Urinary bladder (tissue), 3 donors: ENCODE measurements at regions not wholly inside any gene's neighbourhood (a gene's known extent, or its start where the extent isn't known, plus 50 kb on each side); places are given as distances from the start of the nearest gene placed in this dataset.

Experiments used
- DNase-seq: peaks from one replicate; pipeline ENCODE4 v3.0.0-alpha.2; 2015; ENCODE audit errors: extremely low spot score
- H3K27ac ChIP-seq: one replicate; pipeline ENCODE4 v1.5.1; 2013; ENCODE audit warnings: low read depth, mild to moderate bottlenecking, moderate library complexity
- H3K36me3 ChIP-seq: one replicate; pipeline ENCODE4 v1.6.1; 2013; ENCODE audit warnings: mild to moderate bottlenecking, moderate library complexity; ENCODE audit not compliant: insufficient read depth
- H3K4me1 ChIP-seq: one replicate; pipeline ENCODE4 v1.6.1; 2013; ENCODE audit warnings: mild to moderate bottlenecking, moderate library complexity; ENCODE audit not compliant: insufficient read depth
- H3K4me3 ChIP-seq: one replicate; pipeline ENCODE4 v1.5.1; 2013; ENCODE audit warnings: low read depth, low read length
- WGBS: extraction: QIAGEN DNeasy Blood & Tissue Kit; methylation state at CpG from one replicate; pipeline ENCODE4 v1.1.7; 2013; 5-methylcytosine and 5-hydroxymethylcytosine counted together
- donor health status: healthy with polysubstance abuse.
- donor health status: healthy.

DNA sequence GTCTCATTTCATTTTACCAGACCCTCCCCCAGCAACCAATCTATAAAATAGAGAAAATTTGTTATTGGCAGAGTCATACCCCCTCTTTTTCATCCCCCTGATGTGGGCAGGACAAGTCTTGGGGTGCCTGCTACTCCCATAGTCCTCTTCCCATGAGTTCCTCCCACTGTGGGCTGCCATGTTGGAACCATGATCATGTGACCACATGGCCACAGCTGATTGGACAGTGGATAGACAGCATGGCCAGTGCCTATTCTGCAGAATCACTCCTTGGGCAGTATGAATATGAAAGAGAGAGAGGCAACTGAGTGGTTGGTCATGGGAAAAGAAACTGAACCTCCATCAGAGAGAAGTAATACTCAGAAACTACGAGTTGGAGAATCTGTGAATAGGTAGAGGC is 84.9 kb downstream of the PDCL3 start:
- 94% methylated on average over 1 of the region's 1 CpG for WGBS

GRCh38 chr2:100650151-100650550 is 87.4 kb downstream of the PDCL3 start:
- Histone ChIP-seq H3K4me3 (no peak overlapping the region), H3K27ac (no peak overlapping the region), H3K36me3 (no peaks in the 10 kb centered on the region), H3K4me1 (no peaks in the 10 kb centered on the region)
- no peak for DNase-seq
- 80% methylated on average over 3 of the region's 3 CpGs for WGBS

More for the DNA sequence above, 84.9 kb downstream of the PDCL3 start:
- Histone ChIP-seq H3K36me3 (no peaks in the 10 kb centered on the region), H3K27ac (no peak overlapping the region), H3K4me3 (no peak overlapping the region), H3K4me1 (no peaks in the 10 kb centered on the region)
- no peak for DNase-seq

DNA sequence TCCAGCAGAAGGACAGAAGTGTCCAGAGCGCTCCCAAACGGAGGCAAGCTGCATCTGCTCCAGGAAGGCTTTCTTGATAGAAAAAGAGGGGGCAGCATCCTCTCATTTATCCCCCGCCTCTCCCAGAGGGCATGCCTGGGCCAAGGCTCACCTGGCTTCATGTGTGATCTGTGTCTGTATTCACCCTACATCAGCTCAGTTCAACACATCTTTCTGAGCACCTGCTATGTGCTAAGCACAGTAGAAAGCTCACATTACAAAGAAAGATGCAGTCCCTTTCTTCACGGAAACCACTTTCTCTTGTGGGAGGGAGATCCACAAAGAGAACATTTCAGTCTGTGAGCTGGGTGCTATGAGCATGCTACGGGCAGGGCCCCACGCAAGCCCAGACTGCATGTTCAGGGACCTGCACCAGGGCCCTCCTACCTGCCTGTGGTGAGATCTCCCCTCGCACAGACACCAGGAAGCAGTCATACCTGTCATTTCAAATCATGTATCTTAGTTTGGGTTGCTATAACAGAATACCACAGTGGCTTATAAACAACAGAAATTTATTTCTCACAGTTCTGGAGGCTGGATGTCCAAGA is 90.7 kb downstream of the PDCL3 start:
- 89% methylated on average over 7 of the region's 7 CpGs for WGBS
- no peaks in the 10 kb centered on the region for H3K36me3 ChIP-seq
- no peak overlapping the region for H3K27ac ChIP-seq
- DNase-seq = no peak
- no peaks in the 10 kb centered on the region for H3K4me1 ChIP-seq
- H3K4me3 ChIP-seq = no peak overlapping the region

- no peak overlapping the region for H3K4me3 ChIP-seq
- H3K27ac ChIP-seq = no peak overlapping the region
- no peak for DNase-seq
- no peaks in the 10 kb centered on the region for H3K4me1 ChIP-seq
- no peaks in the 10 kb centered on the region for H3K36me3 ChIP-seq
- 94% methylated on average over 7 of the region's 7 CpGs for WGBS
Observed at GRCh38 chr2:100654611-100655010, 91.8 kb downstream of the PDCL3 start.

DNA sequence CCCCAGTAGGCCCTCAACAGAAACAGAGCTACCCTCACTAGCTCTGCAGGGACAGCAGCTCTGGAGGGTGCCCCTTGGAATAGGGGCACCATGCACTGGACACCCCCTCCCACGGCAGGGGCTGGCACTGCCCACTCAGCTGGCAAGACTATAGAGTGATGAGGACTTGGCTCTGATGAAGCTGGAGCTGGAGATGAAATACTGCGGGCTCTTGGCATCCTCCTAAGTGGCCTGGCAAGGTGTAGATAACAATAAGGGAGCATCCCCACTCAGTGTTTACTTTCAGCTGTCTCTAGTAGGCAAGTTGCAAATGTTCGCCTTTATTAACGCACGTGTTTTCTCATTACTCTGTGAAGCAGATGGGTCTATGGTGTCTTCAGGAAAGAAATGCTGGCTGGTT is 92.7 kb downstream of the PDCL3 start:
- Histone ChIP-seq H3K27ac (no peak overlapping the region), H3K4me1 (no peaks in the 10 kb centered on the region), H3K36me3 (no peaks in the 10 kb centered on the region), H3K4me3 (no peak overlapping the region)
- no peak for DNase-seq
- WGBS = 70% methylated on average over 5 of the region's 5 CpGs

DNA sequence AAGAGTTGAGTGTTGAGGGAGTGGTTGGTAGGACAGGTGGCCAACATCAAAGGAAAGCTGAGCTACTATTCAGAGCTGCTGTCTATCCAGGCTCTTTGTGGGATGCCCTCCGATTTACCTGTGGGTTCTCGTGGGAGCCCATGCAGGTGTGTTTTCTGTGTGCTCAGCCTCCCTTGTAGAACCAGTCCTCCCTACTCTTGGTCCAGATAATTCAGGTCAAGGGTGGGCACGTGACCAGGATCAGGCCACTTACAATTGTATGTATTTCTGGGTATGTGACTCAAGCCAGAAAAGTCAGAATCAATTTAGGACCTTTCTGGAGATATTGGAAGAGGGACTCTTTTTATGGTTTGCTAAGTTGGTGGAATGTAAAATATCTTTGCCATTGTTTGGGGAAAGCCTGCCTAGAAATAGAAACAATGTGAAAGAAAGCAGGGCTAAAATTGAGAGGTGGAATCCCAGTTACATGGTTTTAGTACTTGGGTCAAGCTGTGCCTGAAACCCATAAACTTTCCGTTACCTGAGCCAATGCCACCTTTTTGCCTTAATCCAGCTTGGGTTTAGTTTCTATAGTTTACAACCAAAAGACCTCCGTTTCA is 93.2 kb downstream of the PDCL3 start:
- Histone ChIP-seq H3K4me3 (no peak overlapping the region), H3K27ac (no peak overlapping the region), H3K4me1 (no peaks in the 10 kb centered on the region), H3K36me3 (no peaks in the 10 kb centered on the region)
- no peak for DNase-seq
- WGBS = 86% methylated on average over 5 of the region's 5 CpGs

DNA sequence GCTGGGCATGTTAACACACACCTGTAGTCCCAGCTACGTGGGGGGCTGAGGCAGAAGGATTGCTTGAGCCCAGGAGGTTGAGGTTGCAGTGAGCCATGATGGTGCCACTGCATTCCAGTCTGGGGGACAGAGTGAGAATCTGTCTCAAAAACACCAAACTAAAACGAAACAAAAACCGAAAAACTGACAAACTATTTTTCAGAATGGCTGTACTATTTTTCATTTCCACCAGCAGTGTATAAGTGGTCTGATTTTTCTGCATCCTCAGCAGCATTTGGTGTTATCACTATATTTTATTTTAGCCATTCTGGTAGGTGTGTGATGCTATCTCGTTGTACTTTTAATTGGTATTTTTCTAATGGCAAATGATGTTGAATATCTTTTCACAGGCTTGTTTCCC is 95.2 kb downstream of the PDCL3 start:
- Histone ChIP-seq H3K36me3 (no peaks in the 10 kb centered on the region), H3K4me1 (no peaks in the 10 kb centered on the region), H3K27ac (no peak overlapping the region), H3K4me3 (no peak overlapping the region)
- 91% methylated on average over 4 of the region's 4 CpGs for WGBS
- no peak for DNase-seq

DNA sequence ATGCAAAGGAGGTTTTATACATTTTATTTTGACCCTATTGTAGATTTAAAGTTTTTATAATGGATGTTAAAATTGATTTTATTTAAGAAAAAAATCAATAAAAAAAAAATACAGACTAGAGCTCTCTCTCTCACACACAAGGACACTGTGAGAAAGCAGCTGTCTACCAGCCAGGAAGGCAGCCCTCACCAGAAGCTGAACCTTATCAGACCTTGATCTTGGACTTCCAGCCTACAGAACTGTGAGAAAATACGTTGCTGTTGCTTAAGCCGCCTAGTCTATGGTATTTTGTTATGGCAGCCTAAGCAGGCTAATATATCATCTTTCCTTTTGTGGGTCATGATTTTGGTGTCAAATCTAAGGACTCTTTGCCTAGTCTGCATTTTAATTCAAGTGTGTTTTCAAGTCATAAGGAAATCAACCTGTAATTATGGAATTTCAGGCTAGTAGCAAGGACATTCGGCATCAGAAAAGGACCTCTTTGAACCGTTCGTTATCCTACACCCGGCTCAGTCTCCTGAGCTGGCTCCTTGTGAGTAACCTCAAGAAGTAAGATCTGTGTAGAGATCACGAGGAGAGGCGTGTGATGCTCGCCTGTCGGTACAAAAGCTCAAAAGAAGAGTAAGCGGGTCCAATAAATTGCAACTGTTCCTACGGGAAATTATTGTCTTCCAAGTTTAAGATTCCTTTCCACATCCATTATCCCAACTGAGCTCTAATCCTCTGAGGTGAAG is 98.2 kb downstream of the PDCL3 start:
- Histone ChIP-seq H3K36me3 (no peaks in the 10 kb centered on the region), H3K27ac (no peak overlapping the region), H3K4me3 (no peak overlapping the region), H3K4me1 (no peaks in the 10 kb centered on the region)
- no peak for DNase-seq
- 79% methylated on average over 12 of the region's 12 CpGs for WGBS

DNA sequence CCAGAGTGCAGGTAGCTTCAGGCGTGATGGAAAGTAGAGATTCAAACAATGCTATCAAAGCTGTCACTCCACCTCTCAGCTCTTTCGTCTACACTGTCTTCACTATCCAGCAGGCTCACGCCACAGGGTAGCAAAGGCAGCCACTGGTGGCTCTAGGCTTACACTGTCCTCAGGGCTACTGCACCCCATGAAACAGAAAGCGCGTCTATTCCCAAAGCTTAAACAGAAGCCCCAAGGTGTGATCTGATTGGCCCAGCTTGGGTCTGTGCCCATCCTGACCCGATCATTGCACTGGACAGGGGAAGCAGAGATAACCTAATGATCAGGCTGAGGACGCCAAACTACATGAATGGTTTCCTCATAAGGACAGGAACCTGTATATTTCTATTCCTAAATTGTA is 100.1 kb downstream of the PDCL3 start:
- Histone ChIP-seq H3K36me3 (no peaks in the 10 kb centered on the region), H3K4me1 (no peaks in the 10 kb centered on the region), H3K4me3 (no peak overlapping the region), H3K27ac (no peak overlapping the region)
- WGBS = 91% methylated on average over 7 of the region's 7 CpGs
- no peak for DNase-seq

GRCh38 chr2:100664021-100664755 is 101.4 kb downstream of the PDCL3 start:
- 91% methylated on average over 23 of the region's 23 CpGs for WGBS
- DNase-seq = no peak
- Histone ChIP-seq H3K4me1 (no peaks in the 10 kb centered on the region), H3K27ac (no peak overlapping the region), H3K36me3 (no peaks in the 10 kb centered on the region), H3K4me3 (no peak overlapping the region)

- WGBS = 42% methylated on average over 2 of the region's 2 CpGs
- DNase-seq = no peak
- no peaks in the 10 kb centered on the region for H3K4me1 ChIP-seq
Observed at GRCh38 chr2:100664756-100665101, 101.9 kb downstream of the PDCL3 start.

DNA sequence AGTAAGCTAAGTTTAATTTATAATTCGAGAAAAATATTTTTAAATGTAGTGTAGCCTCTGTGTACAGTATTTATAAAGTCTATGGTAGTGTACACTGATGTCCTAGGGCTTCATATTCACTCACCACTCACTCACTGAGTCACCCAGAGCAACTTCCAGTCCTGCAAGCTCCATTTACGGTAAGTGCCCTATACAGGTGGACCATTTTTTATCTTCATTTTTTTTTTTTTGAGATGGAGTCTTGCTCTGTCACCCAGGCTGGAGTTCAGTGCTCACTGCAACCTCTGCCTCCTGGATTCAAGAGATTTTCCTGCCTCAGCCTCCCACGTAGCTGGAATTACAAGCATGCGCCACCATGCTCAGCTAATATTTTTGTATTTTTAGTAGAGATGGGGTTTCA is 104.2 kb downstream of the PDCL3 start:
- WGBS = 80% methylated on average over 4 of the region's 4 CpGs
- DNase-seq = no peak
- H3K27ac ChIP-seq = no peak overlapping the region
- no peaks in the 10 kb centered on the region for H3K4me1 ChIP-seq
- H3K4me3 ChIP-seq = no peak overlapping the region
- no peaks in the 10 kb centered on the region for H3K36me3 ChIP-seq

More at GRCh38 chr2:100664756-100665101, 101.9 kb downstream of the PDCL3 start:
- H3K36me3 ChIP-seq = no peaks in the 10 kb centered on the region
- H3K4me3 ChIP-seq = no peak overlapping the region
- H3K27ac ChIP-seq = no peak overlapping the region

DNA sequence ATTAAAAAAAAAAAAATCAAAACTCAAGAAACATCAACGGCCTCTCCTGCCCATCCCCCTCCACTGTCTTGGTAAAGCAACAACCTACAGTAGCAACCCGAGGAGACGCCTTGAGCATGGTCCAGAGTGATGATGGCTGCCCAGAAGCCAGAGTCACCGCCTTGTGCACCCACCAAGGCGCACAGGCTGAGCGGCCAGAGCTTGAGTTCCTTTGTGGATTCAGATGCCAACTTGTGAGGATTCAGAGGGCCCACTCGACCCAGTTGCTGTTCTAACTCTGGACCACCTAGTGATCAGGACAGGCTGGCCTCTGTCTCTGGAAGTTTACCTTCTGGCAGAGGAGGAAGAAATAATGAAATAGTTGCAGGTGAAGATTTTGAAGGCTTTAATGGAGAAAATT is 105.0 kb downstream of the PDCL3 start:
- H3K4me1 ChIP-seq = no peaks in the 10 kb centered on the region
- no peak overlapping the region for H3K4me3 ChIP-seq
- no peak overlapping the region for H3K27ac ChIP-seq
- no peak for DNase-seq
- no peaks in the 10 kb centered on the region for H3K36me3 ChIP-seq
- 92% methylated on average over 7 of the region's 7 CpGs for WGBS

DNA sequence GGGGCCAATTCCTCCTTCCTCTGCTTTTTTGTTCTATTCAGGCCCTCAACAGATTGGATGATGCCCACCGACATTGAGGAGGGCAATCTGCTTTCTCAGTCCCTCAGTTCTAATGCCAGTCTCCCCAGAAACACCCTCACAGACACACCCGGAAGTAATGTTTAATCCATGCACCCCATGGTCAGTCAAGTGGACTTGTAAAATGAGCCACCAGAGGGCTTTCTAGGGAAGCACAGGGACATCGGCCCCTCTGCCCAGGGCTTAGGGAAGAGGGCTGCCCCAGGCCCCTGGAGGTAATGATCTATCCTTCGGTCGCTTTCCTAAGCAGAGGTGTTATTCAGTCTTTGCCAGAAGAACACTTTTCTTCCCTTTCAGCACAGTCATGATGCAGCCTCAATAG is 107.4 kb downstream of the PDCL3 start:
- H3K4me3 ChIP-seq = no peak overlapping the region
- WGBS = 87% methylated on average over 5 of the region's 5 CpGs

More for the DNA sequence above, 107.4 kb downstream of the PDCL3 start:
- H3K27ac ChIP-seq = no peak overlapping the region
- no peaks in the 10 kb centered on the region for H3K36me3 ChIP-seq
- DNase-seq = no peak
- H3K4me1 ChIP-seq = no peaks in the 10 kb centered on the region
